ENCODE measurements at regions not wholly inside any gene's neighbourhood (a gene's known extent, or its start where the extent isn't known, plus 50 kb on each side); places are given as distances from the start of the nearest gene placed in this dataset.
"Not testable (repeated sequence)": the region's sequence is repeated elsewhere in the genome, so short reads cannot be mapped to it uniquely, and the experiment has no call there.

GRCh38 chr3:125831005-125831750, 137.8 kb upstream of the ROPN1B start:
- not testable (repeated sequence) for DNase-seq

GRCh38 chr3:125835562-125835961, 133.4 kb upstream of the ROPN1B start:
- not testable (repeated sequence) for DNase-seq

GRCh38 chr3:125836011-125836551, 132.9 kb upstream of the ROPN1B start:
- not testable (repeated sequence) for DNase-seq

GRCh38 chr3:125836786-125837185, 132.2 kb upstream of the ROPN1B start:
- DNase-seq, result not testable (repeated sequence)

GRCh38 chr3:125838857-125839256, 130.1 kb upstream of the ROPN1B start:
- not testable (repeated sequence) for DNase-seq

GRCh38 chr3:125840465-125840864, 128.5 kb upstream of the ROPN1B start:
- DNase-seq, result not testable (repeated sequence)

- not testable (repeated sequence) for DNase-seq
These were observed 121.0 kb upstream of the ROPN1B start for GRCh38 chr3:125847966-125848365.

GRCh38 chr3:125855006-125855405, 114.0 kb upstream of the ROPN1B start:
- DNase-seq, result not testable (repeated sequence)

GRCh38 chr3:125860547-125860946, 108.4 kb upstream of the ROPN1B start:
- DNase-seq, result peak in 1 of 3 donors; percentile 4

- DNase-seq, result peak in 1 of 3 donors; percentile 7
These were observed 106.1 kb upstream of the ROPN1B start for GRCh38 chr3:125862841-125863254.

- not testable (repeated sequence) for DNase-seq
These were observed 104.4 kb upstream of the ROPN1B start for GRCh38 chr3:125864532-125864931.

- DNase-seq, result not testable (repeated sequence)
These were observed 83.0 kb upstream of the ROPN1B start for GRCh38 chr3:125886006-125886405.

- DNase-seq, result not testable (repeated sequence)
These were observed 69.8 kb upstream of the ROPN1B start for GRCh38 chr3:125899181-125899580.

- not testable (repeated sequence) for DNase-seq
These were observed 67.5 kb upstream of the ROPN1B start for GRCh38 chr3:125901473-125901872.

GRCh38 chr3:125903780-125904455, 65.1 kb upstream of the ROPN1B start:
- not testable (repeated sequence) for DNase-seq

GRCh38 chr3:125907279-125907678, 61.7 kb upstream of the ROPN1B start:
- DNase-seq, result not testable (repeated sequence)

- not testable (repeated sequence) for DNase-seq
These were observed 58.1 kb upstream of the ROPN1B start for GRCh38 chr3:125910851-125911250.

- DNase-seq, result not testable (repeated sequence)
These were observed 54.2 kb upstream of the ROPN1B start for GRCh38 chr3:125914608-125915436.

- DNase-seq, result peak in 1 of 3 donors; percentile 37
These were observed 53.6 kb upstream of the ROPN1B start for GRCh38 chr3:125915437-125915787.

- peak; percentile 97 to 99 (median 99) for DNase-seq
These were observed 53.1 kb upstream of the ROPN1B start for GRCh38 chr3:125915792-125916375.

GRCh38 chr3:125916376-125916978, 52.5 kb upstream of the ROPN1B start:
- peak; percentile 94 to 99 (median 95) for DNase-seq

GRCh38 chr3:125917020-125917549, 51.9 kb upstream of the ROPN1B start:
- not testable (repeated sequence) for DNase-seq

Data from suppressor macrophage treated with lipopolysaccharide for 1 hour (primary cell).